RCC 7860 (cell line): ENCODE measurements at regions not wholly inside any gene's neighbourhood (a gene's known extent, or its start where the extent isn't known, plus 50 kb on each side); places are given as distances from the start of the nearest gene placed in this dataset.
"Not testable (repeated sequence)": the region's sequence is repeated elsewhere in the genome, so short reads cannot be mapped to it uniquely, and the experiment has no call there.

ENCODE experiments used
- DNase-seq: peaks from one replicate; pipeline ENCODE4 v3.0.0-alpha.2; 2015; ENCODE audit warnings: low spot score
- FAIRE-seq: peaks from 2 replicates; lab custom pipeline; 2012; peaks lifted over from hg19 to GRCh38; lab: Jason Lieb, UNC

GRCh38 chr6:112401083-112401482, 54.0 kb downstream of the RFPL4B start:
- no peak for FAIRE-seq
- DNase-seq, result no peak

- FAIRE-seq (no peak), DNase-seq (no peak)
Measured at GRCh38 chr6:112407101-112407590, 60.0 kb downstream of the RFPL4B start.

DNA sequence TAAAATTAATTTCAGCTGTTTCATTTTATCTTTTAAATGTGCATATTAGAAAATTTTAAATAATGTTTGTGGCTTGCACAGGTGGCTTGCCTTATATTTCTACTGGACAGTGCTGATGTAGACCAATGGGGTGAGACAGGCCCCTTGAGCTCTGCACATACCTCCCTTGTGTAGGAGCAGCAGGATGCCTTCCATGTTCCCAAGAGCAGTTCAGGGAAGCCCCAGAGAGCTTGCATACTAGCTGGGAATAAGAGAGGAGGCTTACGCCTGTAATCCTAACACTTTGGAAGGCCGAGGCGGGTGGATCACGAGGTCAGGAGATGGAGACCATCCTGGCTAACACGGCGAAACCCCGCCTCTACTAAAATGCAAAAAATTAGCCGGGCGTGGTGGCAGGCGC, 61.4 kb downstream of the RFPL4B start:
- no peak for FAIRE-seq
- no peak for DNase-seq

GRCh38 chr6:112409311-112409710, 62.2 kb downstream of the RFPL4B start:
- no peak for FAIRE-seq
- no peak for DNase-seq

DNA sequence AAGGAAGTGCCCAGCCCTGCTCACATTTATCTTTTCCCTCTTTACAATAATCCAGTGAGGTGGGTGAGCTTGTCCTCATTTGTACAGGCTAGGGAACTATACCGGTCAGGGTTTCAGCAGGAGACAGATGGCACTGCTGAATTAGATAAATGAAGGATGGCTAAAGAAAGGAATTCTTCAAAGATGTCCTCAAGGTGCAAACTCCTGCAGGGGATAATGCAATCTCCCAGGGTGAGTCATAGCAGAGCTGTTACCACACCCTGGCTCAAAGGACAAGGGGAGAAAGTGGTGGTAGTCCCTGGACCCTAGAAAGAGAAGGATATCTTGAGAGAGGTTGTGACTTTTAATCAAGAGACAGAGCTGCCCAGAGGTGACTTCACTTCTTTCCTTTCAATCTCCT, 66.7 kb downstream of the RFPL4B start:
- no peak for FAIRE-seq
- DNase-seq, result no peak

DNA sequence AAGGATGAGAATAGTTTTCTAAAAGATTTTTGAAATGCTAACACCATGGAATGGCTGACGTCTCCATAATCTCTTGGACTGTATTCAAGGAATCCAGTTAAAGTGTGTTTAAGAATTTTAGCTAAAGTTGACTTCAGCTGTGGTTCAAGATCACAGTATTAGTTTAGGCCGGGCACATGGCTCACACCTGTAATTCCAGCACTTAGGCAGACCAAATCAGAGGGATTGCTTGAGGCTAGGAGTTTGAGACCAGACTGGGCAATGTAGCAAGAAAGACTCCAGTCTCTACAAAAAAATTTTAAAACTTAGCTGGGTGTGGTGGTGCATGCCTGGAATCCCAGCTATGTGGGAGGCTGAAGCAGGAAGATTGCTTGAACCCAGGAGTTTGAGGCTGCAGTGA, 68.2 kb downstream of the RFPL4B start:
- no peak for DNase-seq
- no peak for FAIRE-seq

GRCh38 chr6:112416866-112417265, 69.7 kb downstream of the RFPL4B start:
- DNase-seq (no peak), FAIRE-seq (no peak)

- not testable (repeated sequence) for FAIRE-seq, DNase-seq
Measured at GRCh38 chr6:112427011-112427410, 79.9 kb downstream of the RFPL4B start.

DNA sequence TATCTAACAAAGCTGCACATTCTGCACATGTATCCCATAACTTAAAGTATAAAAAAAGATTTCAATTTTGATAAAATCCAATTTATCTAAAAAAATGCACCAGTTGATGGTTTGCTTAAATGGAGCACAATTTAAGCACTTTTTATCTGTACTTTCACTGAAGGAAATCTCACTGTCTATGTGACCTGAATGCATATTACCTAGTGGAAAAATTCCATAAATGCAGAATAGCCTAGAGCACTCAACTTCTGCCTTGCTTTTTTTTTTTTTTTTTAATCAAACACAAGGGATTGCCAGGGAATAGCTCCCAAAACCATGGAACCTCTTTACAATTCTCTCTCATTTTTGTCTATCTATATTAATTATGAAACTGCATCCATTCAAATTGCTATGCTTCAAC, 80.4 kb downstream of the RFPL4B start:
- FAIRE-seq (no peak), DNase-seq (no peak)

- DNase-seq (no peak), FAIRE-seq (no peak)
Measured at GRCh38 chr6:112428477-112428876, 81.3 kb downstream of the RFPL4B start.

DNA sequence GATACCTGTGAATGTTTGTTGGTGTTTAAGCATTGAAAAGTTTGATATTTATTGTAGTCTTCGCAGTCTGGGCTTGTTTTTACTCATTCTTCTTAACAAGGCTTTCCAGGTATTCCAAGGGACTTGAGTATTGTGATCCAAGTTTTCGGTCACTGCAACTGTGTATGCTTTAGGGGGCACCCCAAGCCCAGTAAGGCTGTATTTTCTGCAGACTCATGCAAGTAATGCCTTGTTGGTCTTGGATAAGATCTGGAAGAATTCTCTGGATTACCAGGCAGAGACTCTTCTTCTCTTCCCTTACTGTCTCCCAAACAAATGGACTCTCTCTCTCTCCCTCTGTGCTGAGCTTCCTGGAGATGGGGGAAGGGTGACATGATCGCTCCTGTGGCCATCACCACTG, 82.1 kb downstream of the RFPL4B start:
- no peak for FAIRE-seq
- DNase-seq, result no peak

DNA sequence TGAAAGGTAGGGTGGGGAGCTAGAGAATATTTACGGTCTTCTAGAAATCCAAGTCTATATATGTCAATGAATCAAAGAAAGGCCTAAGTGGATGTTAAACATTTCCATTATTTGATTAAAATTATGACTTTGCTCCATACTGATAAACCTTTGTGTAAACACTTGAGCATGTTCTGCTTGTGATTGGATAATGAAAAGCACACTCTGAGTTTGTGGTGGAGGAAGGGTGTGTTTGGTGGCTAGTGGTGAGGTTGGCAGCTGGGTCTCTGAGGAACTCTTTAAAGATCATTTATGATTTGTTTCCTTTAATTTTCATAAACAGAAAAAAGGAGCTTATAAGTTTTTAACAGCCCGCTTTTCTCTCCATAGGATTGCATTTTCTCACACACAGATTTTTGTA, 84.7 kb downstream of the RFPL4B start:
- DNase-seq (no peak), FAIRE-seq (no peak)

GRCh38 chr6:112432853-112433252, 85.7 kb downstream of the RFPL4B start:
- no peak for DNase-seq
- FAIRE-seq, result no peak

GRCh38 chr6:112433457-112433856, 86.3 kb downstream of the RFPL4B start:
- no peak for DNase-seq
- no peak for FAIRE-seq

GRCh38 chr6:112434896-112435435, 87.8 kb downstream of the RFPL4B start:
- DNase-seq, result no peak
- FAIRE-seq, result no peak

DNA sequence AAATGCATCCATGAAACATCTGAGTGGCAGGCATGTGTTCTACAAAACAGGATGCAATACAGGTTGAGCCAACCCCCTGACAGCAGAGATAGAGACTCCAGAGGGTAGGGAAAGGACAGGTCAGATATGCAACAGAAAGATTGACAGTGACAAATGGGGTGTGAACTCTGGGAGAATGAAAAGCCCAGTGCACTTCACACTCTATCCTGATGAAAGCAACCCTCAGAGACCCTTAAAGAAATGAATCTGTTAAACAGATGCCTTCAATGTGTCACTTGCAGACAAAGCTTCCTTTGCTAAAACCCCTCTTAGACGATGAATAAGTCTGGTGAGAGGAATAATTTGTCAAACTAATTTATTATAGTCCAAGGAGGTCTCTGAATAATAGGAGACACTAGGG, 89.9 kb downstream of the RFPL4B start:
- DNase-seq (no peak), FAIRE-seq (no peak)

DNA sequence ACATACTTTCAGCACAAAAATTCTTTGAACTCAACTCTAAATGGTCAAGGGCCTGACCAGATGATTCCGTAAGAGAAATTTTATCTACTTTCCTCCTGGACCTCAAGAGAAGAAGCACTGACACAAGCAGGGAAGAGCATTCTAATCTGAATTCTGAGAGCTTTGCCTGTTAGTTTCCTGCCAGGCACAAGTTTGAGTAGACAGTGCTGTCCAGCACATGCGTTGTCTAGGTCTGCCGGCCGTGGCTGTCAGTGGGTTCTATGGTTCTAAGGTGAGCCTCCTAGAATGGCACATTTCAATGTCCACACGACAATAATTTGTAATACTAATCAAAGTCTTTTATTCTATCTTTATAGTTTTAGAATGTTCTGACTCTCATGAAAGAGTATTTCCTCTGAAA, 91.9 kb downstream of the RFPL4B start:
- no peak for FAIRE-seq
- no peak for DNase-seq

DNA sequence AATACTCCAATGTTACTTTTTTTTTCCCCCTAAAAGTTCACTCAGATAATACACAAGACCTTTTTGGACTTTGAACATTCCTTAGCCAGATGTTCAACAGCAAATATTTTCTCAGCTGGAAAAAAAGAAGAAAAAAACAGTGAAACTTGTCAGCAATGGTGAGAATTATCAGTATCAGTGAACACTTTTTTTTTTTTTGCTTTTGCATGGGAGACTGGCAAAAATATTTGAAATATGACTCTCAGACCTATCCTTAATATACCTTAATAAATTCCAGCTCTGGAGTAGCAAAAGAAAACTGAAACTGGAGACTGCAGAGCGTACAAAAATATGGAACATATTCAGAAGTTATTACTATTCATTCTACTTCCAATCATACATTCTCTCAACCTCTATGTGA, 92.3 kb downstream of the RFPL4B start:
- FAIRE-seq (no peak), DNase-seq (no peak)

DNA sequence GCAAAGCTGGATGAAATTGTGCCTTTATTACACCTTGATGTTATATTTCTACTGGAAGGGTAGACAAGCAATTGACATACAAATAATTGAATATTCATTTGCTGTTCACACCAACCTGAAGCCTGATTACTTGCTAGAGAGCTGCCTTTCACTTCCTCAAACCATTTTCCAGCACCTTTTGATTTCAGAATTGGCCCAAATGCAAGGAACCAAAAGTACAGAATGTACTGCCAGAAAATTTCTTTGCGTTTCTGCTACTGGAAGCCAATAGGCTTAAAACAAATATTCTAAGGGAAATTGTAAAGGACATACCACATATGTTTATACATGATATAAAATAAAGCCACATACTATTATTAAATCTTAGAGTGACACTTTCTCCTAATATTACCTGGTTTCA, 94.5 kb downstream of the RFPL4B start:
- DNase-seq (no peak), FAIRE-seq (no peak)

- peak; percentile 16 for FAIRE-seq
- DNase-seq, result no peak
Measured at GRCh38 chr6:112443179-112444065, 96.3 kb downstream of the RFPL4B start.

- FAIRE-seq, DNase-seq: not testable (repeated sequence)
Measured at GRCh38 chr6:112448786-112449185, 101.7 kb downstream of the RFPL4B start.

GRCh38 chr6:112450663-112451062, 103.5 kb downstream of the RFPL4B start:
- no peak for DNase-seq
- FAIRE-seq, result no peak
